GM19455 (cell line): ENCODE measurements at regions not wholly inside any gene's neighbourhood (a gene's known extent, or its start where the extent isn't known, plus 50 kb on each side); places are given as distances from the start of the nearest gene placed in this dataset.

Experiments used
- ATAC-seq: cut with Tn5 transposase; IDR thresholded peaks from one replicate; pipeline ENCODE4 v1.9.1; 2021; ENCODE audit not compliant: unreplicated experiment

DNA sequence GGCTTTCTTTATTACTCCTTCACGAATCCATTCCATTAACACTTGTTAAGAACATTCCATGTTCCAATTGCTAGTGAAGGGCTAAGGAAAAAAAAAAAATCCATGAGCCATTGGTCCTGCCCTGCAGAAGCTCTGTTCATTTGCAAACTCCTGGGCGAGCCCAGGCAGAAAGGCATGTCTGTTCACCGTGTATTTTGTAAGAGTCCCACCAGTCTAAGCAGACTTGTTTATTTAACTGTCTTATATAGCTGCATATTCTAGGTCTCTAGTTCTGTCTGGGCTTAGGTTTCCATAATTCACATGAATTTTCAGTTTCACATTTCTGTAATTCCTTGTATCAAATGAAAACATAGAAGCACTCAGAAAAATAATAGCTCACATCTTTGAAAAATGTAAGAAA, 97.4 kb upstream of the POU2AF2 start:
- no peak for ATAC-seq

- no peak for ATAC-seq
Measured at GRCh38 chr11:111137846-111138245, 107.7 kb upstream of the POU2AF2 start.

- no peak for ATAC-seq
Measured at GRCh38 chr11:111135778-111136570, 109.6 kb upstream of the POU2AF2 start.

DNA sequence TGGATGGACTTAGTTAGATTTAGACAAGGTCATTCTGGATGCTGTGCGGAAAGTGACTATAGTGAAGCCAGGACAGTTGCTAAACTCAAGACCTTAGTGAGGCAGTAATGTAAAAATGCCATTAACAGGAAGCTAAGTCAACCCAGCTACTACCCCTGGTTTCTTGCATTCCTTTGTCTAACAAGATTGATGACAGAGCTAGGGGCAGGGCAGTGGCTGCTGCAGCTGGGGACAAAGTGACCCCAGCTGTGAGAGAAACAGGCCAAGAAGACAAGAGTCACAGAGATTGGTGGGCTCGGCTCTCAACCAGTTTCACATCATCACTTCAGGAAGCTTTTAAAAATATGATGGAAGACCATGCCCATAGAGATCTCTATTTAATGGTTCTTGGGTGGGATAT, 110.4 kb upstream of the POU2AF2 start:
- ATAC-seq: no peak

DNA sequence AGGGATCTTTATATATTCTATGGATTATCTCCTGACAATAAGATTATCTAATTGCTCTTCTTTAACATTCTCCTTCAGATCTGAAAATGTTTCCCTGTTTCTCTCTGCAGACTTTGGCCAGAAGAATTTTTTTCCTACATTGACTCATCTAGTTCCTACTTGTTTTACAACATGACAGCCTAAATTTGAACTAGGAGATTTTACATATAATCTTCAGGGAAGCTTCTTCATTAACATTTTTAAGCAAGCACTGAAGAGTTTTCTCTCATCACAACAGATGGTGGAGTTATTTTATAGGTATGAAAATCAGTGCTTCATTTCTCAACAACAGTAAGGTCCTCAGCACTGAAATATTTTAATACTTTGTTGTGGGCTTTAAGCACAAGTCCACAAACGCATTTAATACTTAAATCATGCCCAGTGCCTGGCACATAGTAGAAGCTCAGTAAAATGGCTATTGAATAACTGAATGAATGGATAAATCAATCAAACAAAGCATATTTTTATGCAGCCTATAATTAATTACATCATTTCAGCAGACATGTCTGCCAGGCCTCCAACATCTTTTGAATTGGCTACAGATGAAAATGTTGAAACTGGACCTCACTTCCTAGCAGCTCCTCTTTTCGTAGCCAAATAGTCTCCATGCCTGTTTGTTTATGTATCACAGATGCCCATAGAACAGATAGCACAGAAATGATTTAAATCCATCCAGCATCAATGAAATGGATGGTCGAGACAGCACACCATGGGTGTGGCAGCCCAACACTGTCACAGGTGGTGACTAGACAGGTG, 117.3 kb upstream of the POU2AF2 start:
- ATAC-seq: no peak

GRCh38 chr11:111124724-111125123, 120.8 kb upstream of the POU2AF2 start:
- no peak for ATAC-seq

DNA sequence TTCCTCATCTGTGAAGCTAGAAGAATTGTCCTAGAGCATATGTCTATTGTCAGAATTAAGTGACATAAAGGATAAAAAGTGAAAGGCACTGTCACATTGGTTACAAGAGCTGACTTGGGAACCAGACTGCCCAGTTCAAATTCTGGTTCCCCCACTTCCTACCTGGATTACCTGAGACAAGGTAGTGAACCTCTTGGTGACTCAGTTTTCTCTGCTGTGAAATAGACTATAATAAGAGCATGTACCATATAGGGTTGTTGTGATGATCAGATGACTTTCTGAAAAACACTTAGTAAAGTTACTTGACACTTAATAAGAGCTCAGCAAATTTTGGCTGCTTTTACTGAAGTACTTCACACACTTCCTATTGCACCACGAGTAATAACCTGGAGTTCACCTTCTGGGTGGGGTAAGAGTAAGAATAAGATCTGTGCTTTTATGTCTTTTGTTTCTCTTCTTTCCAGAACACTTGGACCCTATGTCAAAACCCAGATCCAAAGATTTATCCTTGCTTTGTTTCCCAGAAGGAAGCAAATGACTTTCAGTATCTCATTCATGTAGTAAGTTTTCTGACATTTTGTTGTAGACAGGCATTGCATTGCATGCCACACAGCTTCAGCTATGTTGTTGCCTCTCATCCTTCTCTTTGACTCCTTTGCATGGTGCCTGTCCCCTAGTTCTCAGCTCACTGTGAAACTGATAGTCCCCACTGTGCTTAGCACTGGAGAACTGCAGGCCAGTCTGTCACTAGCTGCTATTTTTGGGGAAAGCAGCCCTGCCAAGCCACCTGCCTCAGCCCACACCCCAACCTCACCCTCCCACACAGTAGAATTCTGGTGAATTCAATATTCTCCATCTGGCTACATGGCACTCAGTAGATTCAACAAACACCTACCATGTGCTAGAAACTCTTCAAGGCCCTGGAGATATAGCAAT, 121.8 kb upstream of the POU2AF2 start:
- ATAC-seq: no peak

GRCh38 chr11:111120696-111121302, 124.7 kb upstream of the POU2AF2 start:
- ATAC-seq: no peak

- no peak for ATAC-seq
Measured at GRCh38 chr11:111120161-111120560, 125.4 kb upstream of the POU2AF2 start.

DNA sequence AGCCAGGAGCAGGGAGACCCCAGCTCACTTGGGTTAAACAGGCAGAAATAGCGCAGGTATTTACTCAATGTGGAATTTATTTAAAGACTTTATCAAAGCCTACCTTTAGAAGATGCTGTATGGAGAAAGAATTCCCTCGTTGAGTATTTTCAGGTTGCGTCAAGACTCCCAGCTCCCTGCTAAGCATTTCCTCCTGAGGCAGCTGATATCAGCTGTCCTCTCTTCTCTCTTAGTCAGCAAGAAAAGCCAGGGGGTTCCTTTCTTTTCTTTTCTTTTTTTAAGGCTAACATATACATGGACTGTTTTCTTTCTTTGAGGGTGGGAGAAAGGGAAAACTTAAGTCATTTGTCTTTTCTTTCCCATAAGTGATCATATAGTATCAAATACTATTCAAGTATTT, 125.8 kb upstream of the POU2AF2 start:
- no peak for ATAC-seq

DNA sequence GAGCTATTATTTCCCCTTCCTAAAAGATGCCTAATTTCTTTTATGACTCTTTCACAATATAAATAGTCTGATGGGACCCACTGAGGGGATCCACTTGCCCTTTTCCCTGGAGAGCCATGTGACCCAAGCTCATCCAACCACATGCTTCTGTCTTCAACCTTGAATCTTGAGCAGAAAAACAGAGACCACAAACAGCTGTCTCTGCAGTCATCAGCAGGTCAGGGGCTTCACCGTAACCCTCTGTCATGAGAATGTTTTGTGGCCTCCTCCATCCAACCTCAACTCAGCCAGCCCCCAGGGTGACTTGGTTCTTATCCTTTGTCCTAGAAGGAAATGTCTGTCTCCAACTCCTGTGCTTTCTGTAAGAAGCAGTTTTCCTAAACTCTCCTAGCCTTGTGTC, 129.6 kb upstream of the POU2AF2 start:
- ATAC-seq: no peak

GRCh38 chr11:111114091-111114490, 131.4 kb upstream of the POU2AF2 start:
- ATAC-seq: no peak

- ATAC-seq: no peak
Measured at GRCh38 chr11:111112614-111113013, 132.9 kb upstream of the POU2AF2 start.

DNA sequence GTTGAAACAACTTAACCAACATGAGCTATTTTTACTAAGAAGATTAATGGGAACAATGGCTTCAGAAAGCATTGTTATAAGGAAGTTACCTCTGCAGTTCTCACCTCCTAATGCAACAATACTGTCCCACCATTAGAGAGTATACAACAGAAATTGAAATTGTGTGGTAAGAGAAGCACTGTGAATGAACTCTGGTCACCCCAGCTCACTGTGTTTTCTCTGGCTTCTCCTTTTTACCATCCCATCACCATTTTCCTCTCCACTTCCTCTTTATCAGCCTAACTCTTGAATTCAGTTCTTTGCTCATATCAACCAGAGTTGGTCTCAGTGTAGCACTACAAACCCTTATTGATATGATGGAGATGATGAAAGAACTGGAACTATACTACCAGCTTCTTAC, 138.0 kb upstream of the POU2AF2 start:
- no peak for ATAC-seq

- ATAC-seq: no peak
Measured at GRCh38 chr11:111106641-111107040, 138.9 kb upstream of the POU2AF2 start.

DNA sequence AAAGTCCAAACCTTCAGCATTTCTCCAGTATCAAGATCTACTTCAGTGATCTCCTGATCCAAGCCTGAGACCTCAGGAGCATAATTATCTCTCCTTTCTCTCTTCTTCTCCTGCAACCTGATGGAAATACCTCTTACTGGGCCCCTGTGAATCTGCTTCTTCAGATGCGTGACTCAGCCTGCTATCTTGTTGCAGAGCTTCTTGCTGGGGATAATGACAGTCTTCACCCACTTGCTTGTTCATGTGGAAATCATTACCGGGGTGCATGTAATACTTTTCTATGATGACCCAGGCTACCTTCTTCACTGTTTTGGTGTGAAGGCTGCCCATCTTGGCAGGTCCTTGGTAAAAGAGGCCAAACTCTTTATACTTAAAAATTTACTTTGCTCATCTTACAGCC, 140.0 kb upstream of the POU2AF2 start:
- no peak for ATAC-seq

GRCh38 chr11:111104185-111104584, 141.3 kb upstream of the POU2AF2 start:
- ATAC-seq: no peak

DNA sequence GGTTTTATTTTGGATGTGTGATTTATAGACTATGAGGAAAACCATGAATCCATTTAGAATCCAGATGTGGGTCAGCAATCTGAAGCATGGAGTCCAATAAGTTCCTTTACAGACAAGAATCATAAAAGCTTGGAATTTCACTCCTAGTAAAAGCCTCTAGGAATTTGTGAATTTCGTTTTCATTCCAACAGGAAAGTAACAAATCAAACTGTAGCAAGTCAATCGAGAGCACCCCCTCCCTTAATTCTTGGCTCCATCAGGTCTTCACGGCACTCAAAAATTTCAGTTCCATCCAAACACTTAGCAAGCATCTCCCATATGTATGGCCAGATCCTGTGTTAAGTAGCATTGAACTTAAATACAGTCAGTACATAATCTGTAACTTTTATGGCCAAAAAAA, 143.6 kb upstream of the POU2AF2 start:
- no peak for ATAC-seq

GRCh38 chr11:111099028-111099713, 146.4 kb upstream of the POU2AF2 start:
- ATAC-seq: no peak

DNA sequence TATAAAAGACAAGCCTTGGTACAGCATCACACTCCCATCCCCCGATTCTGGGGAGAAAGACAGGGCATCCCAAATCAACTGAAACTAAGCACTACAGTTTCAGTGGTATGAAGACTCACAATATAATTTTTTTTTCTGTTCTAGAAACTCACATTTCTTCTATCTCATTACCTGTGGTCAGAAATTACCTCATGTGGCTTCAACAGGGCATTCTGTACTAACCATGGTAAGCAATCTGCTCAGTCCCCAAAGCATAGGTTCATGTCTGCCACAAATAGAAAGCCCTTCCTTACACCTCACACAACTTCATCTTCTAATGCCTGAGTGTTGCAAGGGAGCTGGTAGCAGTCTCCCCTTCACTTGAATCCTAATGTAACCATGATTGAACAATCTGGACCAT, 147.4 kb upstream of the POU2AF2 start:
- ATAC-seq: no peak
